HuH-7.5 (cell line): ENCODE measurements at regions not wholly inside any gene's neighbourhood (a gene's known extent, or its start where the extent isn't known, plus 50 kb on each side); places are given as distances from the start of the nearest gene placed in this dataset.
"Not testable (repeated sequence)": the region's sequence is repeated elsewhere in the genome, so short reads cannot be mapped to it uniquely, and the experiment has no call there.

Source experiments
- DNase-seq: peaks from one replicate; pipeline ENCODE4 v3.0.0; 2011; ENCODE audit warnings: low spot score

DNA sequence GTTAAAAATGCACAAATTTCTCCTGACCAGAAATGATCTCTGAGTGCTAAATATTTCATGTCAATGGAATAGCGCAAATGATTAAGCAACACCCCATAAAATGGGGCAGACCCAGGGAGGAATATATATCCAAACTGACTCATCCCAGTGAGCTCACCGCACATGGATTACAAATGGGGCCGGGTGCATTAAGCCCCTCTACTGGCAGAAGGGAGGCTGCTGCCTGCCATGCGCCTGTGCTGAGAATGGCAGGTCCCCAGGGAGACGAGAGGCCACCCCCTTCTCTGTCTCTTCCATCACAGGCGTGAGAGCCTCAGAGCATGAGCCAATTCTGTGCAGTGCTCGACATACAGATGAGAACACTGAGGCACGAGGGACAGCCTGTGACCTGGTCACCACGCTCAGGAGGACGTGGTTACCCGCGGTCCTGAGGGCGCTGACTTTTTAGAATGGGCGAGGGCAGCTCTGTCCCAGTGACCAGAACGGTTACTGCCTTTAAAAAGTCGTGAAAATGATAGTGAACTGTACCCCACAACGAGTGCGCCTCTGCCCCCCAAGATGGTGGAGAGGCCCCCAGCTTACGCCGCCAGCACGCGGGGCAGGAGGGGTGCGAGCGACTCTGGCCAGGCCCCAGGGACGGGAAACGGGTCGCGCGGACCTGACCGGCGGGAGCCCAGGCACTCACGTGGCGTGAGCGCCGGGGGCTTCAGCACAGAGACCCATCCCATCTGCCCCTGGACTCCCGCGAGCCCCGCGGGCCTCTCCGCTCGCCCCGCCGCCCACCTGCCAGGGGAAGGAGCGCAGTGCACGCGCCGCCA, 130.2 kb upstream of the ALDH3B2 start:
- not testable (repeated sequence) for DNase-seq

DNA sequence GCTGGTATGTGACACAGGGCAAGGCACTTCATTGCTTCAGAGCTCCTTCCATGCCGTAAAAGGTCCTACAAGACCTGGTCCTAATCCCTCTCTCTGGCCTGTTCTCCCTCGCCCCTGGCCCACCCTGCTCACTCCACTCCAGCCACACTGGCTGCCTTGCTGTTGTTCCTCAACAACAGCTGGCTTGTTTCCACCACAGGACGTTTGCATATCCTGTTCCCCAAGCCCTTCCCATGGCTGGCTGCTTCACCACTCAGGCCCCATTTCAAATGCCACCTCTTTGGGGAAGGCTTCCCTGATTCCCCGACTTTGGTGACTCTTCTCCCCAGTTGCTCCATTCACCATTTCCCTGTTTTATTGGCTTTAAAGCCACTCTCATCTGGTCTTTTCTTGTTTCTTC, 129.1 kb upstream of the ALDH3B2 start:
- DNase-seq = not testable (repeated sequence)

GRCh38 chr11:67803055-67803454, 128.6 kb upstream of the ALDH3B2 start:
- DNase-seq = not testable (repeated sequence)

DNA sequence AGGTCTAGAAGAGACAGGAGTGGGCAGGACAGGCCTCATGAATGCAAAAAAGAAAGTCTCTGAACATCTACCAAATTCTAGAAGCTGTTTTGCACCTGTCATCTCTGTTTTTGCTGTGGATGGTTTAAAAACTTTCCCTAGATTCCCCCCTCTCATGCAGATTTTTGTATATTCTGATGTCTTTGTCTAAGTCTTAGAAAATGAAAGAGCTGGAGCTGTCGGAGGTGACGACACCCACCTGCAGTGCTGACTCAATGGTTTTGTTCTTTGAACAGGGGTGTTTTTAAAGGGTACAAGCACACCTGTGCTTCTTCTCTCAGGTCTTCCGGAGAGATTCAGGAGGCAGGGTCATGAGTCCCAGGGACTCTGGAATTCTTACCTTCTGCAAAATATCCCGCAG, 128.2 kb upstream of the ALDH3B2 start:
- DNase-seq = not testable (repeated sequence)

GRCh38 chr11:67801397-67801796, 127.0 kb upstream of the ALDH3B2 start:
- not testable (repeated sequence) for DNase-seq

- not testable (repeated sequence) for DNase-seq
Observed at GRCh38 chr11:67800591-67800990, 126.2 kb upstream of the ALDH3B2 start.

DNA sequence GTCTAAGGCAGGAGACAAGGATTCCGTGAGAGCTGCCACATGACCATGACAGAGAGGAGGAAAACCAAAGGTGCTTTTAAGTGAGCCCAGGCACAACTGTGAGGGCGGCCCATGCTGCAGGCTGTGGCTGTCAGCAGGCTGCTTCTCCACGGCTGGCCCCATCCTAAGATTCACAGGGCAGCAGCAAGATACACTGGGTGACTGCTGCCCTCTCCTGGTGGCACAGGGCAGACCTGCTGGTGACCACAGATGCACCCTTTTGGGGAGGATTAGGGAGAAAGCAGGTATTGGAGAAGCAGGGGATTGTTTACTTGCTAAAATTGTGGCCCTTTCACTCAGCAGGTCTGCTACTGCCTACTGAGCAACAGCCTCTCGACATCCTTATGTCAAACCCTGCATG, 125.4 kb upstream of the ALDH3B2 start:
- DNase-seq = peak; percentile 36

GRCh38 chr11:67797726-67798521, 123.5 kb upstream of the ALDH3B2 start:
- DNase-seq = not testable (repeated sequence)

GRCh38 chr11:67795746-67796145, 121.3 kb upstream of the ALDH3B2 start:
- no peak for DNase-seq

- DNase-seq = not testable (repeated sequence)
Observed at GRCh38 chr11:67793750-67794149, 119.3 kb upstream of the ALDH3B2 start.

DNA sequence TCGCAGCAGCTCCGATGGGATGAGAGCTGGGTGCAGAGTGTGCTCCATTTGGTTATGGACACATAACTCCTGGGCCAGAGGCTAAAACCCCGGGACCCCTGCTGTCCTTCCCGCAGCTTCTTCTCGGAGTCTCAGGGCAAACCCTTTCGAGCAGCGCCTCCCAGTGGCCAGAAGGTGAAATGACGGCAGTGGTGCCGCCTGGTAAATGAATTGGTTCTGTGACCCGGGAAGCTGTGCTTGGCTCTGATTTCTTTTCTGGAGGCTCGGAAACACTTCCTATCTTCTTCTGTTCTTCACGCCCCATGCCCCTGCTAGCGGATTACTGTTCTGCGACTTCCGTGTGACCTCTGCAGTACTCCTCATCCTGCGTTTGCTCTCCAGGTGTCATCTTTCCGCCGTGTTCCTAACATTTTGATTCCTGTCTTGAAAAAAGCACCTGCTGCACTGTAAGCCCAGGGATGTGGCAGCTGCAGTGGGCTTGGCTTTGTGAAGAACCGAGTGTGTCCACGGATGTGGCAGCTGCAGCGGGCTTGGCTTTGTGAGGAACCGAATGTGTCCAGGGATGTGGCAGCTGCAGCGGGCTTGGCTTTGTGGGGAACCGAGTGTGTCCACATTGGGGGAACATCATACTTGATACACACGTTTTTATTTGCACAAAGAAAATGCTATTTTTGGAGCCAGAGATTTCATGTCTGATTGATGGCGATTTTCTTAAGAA, 118.0 kb upstream of the ALDH3B2 start:
- DNase-seq = peak; percentile 35

DNA sequence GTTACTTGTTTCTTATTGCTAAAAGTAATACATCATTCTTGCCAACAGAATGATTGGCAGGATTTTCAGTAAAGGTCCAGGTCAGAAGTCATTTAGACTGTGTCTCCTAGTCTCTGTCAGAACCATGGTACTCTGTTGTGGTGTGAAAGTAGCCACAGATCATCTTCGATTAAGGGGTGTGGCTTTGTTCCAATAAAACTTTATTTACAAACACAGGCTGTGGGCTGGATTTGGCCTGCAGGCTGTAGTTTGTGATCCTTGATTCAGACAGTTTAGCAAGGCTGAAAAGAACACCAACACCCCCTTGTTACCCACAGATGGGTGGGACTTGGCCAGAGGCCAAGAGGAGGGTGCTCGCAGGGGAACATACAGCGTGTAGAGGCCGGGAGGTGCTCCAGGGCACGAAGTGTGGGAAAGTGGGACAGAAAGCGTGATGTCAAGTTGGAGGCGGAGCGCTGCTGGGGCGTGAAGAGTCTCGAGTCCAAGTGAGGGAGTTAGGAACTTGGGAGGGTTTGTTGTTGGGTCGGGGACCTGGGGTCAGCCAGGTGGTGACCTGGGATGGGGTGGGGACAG, 117.3 kb upstream of the ALDH3B2 start:
- not testable (repeated sequence) for DNase-seq

GRCh38 chr11:67788341-67788695, 113.9 kb upstream of the ALDH3B2 start:
- DNase-seq = not testable (repeated sequence)

- not testable (repeated sequence) for DNase-seq
Observed at GRCh38 chr11:67787681-67788340, 113.4 kb upstream of the ALDH3B2 start.

- DNase-seq = not testable (repeated sequence)
Observed at GRCh38 chr11:67781967-67782366, 107.5 kb upstream of the ALDH3B2 start.

DNA sequence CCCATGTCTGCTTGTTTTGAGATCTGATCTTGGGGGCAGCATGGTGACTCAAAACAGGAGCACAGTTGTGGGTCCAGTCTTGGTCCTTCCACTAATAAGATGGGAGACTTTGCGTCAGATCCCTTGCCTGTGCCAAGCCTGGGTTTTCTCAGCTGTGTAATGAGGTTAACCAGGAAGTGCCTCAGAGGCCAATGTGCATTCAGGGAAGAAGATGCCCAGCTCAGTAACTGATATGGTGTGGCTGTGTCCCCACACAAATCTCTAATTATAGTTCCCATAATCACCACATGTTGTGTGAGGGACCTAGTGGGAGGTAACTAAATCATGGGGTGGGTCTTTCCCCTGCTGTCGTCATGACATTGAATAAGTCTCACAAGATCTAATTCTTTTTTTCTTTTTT, 107.1 kb upstream of the ALDH3B2 start:
- DNase-seq = not testable (repeated sequence)

DNA sequence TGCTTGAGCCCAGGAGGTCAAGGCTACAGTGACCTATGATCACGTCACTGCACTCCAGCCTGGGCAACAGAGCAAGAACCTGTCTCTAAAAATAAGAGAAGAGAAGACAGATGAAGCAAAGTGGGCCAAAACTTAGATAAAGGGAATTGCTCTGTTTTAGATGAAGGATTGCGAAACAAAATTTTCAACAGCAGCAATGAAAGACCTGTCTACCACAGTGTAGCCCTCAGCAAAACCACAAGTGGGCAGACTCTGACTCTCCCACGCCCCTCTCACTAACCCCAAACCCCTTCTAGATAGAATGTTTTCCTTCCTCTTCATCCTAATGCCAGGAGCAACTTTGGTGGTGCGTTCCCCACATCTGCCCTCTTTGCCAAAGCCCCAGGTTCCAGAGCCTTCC, 105.6 kb upstream of the ALDH3B2 start:
- no peak for DNase-seq

DNA sequence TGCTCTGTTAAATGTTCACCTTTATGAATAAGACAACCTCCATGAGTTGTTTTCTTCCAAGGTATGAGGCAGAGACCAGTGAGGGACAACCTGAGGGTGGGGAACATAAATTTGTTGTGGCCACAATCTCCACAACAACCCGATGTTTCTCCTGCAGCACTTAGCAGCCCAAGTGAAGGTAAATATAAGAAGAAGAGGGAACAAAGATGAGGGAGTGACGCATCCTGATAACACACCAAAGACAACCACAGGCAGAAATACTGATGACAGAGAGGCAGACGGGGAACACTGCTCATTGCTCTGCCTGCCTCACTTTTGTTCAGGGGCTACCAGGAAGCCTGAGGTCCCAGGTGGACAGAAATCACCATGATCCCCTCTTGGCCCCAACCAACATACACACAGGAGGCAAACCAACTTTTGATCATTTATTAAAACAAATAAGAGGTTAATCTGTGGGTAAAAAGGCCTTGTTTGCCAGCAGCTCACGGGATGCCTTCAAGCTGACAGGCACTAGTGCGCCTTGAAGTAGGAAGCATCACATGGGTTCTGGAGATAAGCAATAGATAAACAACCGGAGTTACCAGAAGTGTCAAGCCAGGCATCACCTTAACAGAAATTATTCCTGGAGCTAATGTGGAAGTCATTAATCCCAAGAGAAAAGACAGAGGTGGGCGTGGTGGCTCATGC, 104.9 kb upstream of the ALDH3B2 start:
- not testable (repeated sequence) for DNase-seq

- no peak for DNase-seq
Observed at GRCh38 chr11:67776852-67777520, 102.6 kb upstream of the ALDH3B2 start.

DNA sequence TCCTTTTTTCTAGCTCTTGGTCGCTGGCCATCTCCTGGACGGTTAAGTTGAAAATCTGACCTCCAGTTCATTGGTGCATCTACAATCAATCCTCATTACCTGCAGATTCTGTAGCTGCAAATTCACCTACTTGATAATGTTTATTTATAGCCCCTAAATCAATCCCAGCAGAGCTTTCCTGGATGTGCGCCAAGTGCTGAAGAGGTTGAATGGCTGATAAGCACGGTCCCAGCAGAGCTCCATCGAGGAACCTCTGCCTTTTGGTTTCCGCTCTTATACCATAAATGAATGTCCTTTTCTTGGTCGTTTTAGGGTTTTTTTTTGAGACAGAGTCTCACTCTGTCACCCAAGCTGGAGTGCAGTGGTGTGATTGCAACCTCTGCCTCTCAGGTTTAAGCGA, 99.8 kb upstream of the ALDH3B2 start:
- not testable (repeated sequence) for DNase-seq
